ENCODE measurements at regions not wholly inside any gene's neighbourhood (a gene's known extent, or its start where the extent isn't known, plus 50 kb on each side); places are given as distances from the start of the nearest gene placed in this dataset.

GRCh38 chr13:109644069-109644750, 142.2 kb downstream of the IRS2 start:
- DNase-seq (ENCODE audit: low read depth): peak; percentile 53

- DNase-seq (ENCODE audit: low read depth): no peak
Measured at GRCh38 chr13:109642358-109642757, 144.0 kb downstream of the IRS2 start.

GRCh38 chr13:109636736-109637135, 149.6 kb downstream of the IRS2 start:
- no peak for DNase-seq (ENCODE audit: low read depth)

GRCh38 chr13:109631069-109631468, 155.3 kb downstream of the IRS2 start:
- DNase-seq (ENCODE audit: low read depth): no peak

- no peak for DNase-seq (ENCODE audit: low read depth)
Measured at GRCh38 chr13:109630271-109630670, 156.1 kb downstream of the IRS2 start.

- no peak for DNase-seq (ENCODE audit: low read depth)
Measured at GRCh38 chr13:109629737-109630136, 156.6 kb downstream of the IRS2 start.

- DNase-seq (ENCODE audit: low read depth): peak; percentile 38
Measured at GRCh38 chr13:109628251-109628699, 158.1 kb downstream of the IRS2 start.

- no peak for DNase-seq (ENCODE audit: low read depth)
Measured at GRCh38 chr13:109627649-109628048, 158.7 kb downstream of the IRS2 start.

- DNase-seq (ENCODE audit: low read depth): no peak
Measured at GRCh38 chr13:109626386-109627171, 159.8 kb downstream of the IRS2 start.

- DNase-seq (ENCODE audit: low read depth): no peak
Measured at GRCh38 chr13:109625156-109625555, 161.2 kb downstream of the IRS2 start.

- no peak for DNase-seq (ENCODE audit: low read depth)
Measured at GRCh38 chr13:109622006-109622405, 164.4 kb downstream of the IRS2 start.

GRCh38 chr13:109615721-109616420, 170.5 kb downstream of the IRS2 start:
- no peak for DNase-seq (ENCODE audit: low read depth)

GRCh38 chr13:109611912-109612691, 174.3 kb downstream of the IRS2 start:
- no peak for DNase-seq (ENCODE audit: low read depth)

- DNase-seq (ENCODE audit: low read depth): no peak
Measured at GRCh38 chr13:109610517-109610916, 175.9 kb downstream of the IRS2 start.

- no peak for DNase-seq (ENCODE audit: low read depth)
Measured at GRCh38 chr13:109608503-109608902, 177.9 kb downstream of the IRS2 start.

- no peak for DNase-seq (ENCODE audit: low read depth)
Measured at GRCh38 chr13:109608059-109608458, 178.3 kb downstream of the IRS2 start.

GRCh38 chr13:109606520-109606919, 179.9 kb downstream of the IRS2 start:
- DNase-seq (ENCODE audit: low read depth): peak; percentile 59

- peak; percentile 58 for DNase-seq (ENCODE audit: low read depth)
Measured at GRCh38 chr13:109605846-109606245, 180.5 kb downstream of the IRS2 start.

GRCh38 chr13:109604894-109605293, 181.5 kb downstream of the IRS2 start:
- DNase-seq (ENCODE audit: low read depth): no peak

GRCh38 chr13:109602356-109602755, 184.0 kb downstream of the IRS2 start:
- DNase-seq (ENCODE audit: low read depth): no peak

- no peak for DNase-seq (ENCODE audit: low read depth)
Measured at GRCh38 chr13:109599901-109600657, 186.3 kb downstream of the IRS2 start.

All from fibroblast of gingiva (primary cell).